HepG2 (cell line): ENCODE measurements at regions not wholly inside any gene's neighbourhood (a gene's known extent, or its start where the extent isn't known, plus 50 kb on each side); places are given as distances from the start of the nearest gene placed in this dataset.

Experiments used
- ATF1 ChIP-seq: IDR thresholded peaks from 2 replicates; pipeline ENCODE4 v1.6.1; 2016; ENCODE audit warnings: mild to moderate bottlenecking, control low read depth
- E2F5 ChIP-seq: sonication (generic); formaldehyde crosslinking; conservative IDR thresholded peaks from 2 replicates; pipeline ENCODE4 v1.4.0; 2020; ENCODE audit warnings: missing genetic modification reagents
- FOXC1 ChIP-seq: sonication (generic); formaldehyde crosslinking; IDR thresholded peaks from 2 replicates; pipeline ENCODE4 v1.8.0; 2022; ENCODE audit warnings: mild to moderate bottlenecking, missing genetic modification reagents, borderline replicate concordance
- GABPB1 ChIP-seq: IDR thresholded peaks from 2 replicates; pipeline ENCODE4 v1.6.1; 2016; ENCODE audit warnings: mild to moderate bottlenecking, missing genetic modification reagents, moderate library complexity, missing compliant biosample characterization
- HOXA9 ChIP-seq: sonication (generic); formaldehyde crosslinking; IDR thresholded peaks from 2 replicates; pipeline ENCODE4 v1.8.1; 2022; ENCODE audit warnings: missing genetic modification reagents, mild to moderate bottlenecking, moderate library complexity, borderline replicate concordance
- KLF16 ChIP-seq, 2 experiments: sonication (generic) in 1 of 2; formaldehyde crosslinking in 1 of 2; IDR thresholded peaks; 2 replicates each; pipeline versions ENCODE4 v1.6.1 to v1.8.0; 2016 to 2023; ENCODE audit warnings: missing genetic modification reagents in 2 of 2, missing compliant biosample characterization in 1 of 2
- NAIF1 ChIP-seq: sonication (generic); formaldehyde crosslinking; IDR thresholded peaks from 2 replicates; pipeline ENCODE4 v1.5.0; 2020; ENCODE audit warnings: mild to moderate bottlenecking, missing genetic modification reagents, borderline replicate concordance
- NFIB ChIP-seq: sonication (generic); formaldehyde crosslinking; IDR thresholded peaks from 2 replicates; pipeline ENCODE4 v1.9.0; 2021; ENCODE audit warnings: missing genetic modification reagents, mild to moderate bottlenecking, borderline replicate concordance
- PRDM10 ChIP-seq: sonication (generic); formaldehyde crosslinking; IDR thresholded peaks from 2 replicates; pipeline ENCODE4 v1.4.0; 2020; ENCODE audit warnings: low read depth, missing genetic modification reagents
- RFX5 ChIP-seq: IDR thresholded peaks from 2 replicates; pipeline ENCODE4 v1.6.1; 2011; ENCODE audit warnings: low read depth, low read length, improper control_type of control experiment
- SMAD9 ChIP-seq: sonication (generic); formaldehyde crosslinking; IDR thresholded peaks from 2 replicates; pipeline ENCODE4 v1.5.1; 2020; ENCODE audit warnings: mild to moderate bottlenecking, missing genetic modification reagents
- TEAD2 ChIP-seq: sonication (generic); formaldehyde crosslinking; IDR thresholded peaks from 2 replicates; pipeline ENCODE4 v1.9.0; 2021; ENCODE audit warnings: missing genetic modification reagents
- TSC22D2 ChIP-seq: sonication (generic); formaldehyde crosslinking; IDR thresholded peaks from 2 replicates; pipeline ENCODE4 v1.5.1; 2020; ENCODE audit warnings: missing genetic modification reagents, mild to moderate bottlenecking, borderline replicate concordance
- ZMYM2 ChIP-seq: sonication (generic); formaldehyde crosslinking; IDR thresholded peaks from 2 replicates; pipeline ENCODE4 v1.8.0; 2022; ENCODE audit warnings: mild to moderate bottlenecking, missing genetic modification reagents
- ZMYM3 ChIP-seq: sonication (generic); formaldehyde crosslinking; IDR thresholded peaks from 2 replicates; pipeline ENCODE4 v1.5.1; 2020; ENCODE audit warnings: mild to moderate bottlenecking, missing genetic modification reagents
- ZMYM4 ChIP-seq: sonication (generic); formaldehyde crosslinking; IDR thresholded peaks from 2 replicates; pipeline ENCODE4 v1.8.1; 2023; ENCODE audit warnings: mild to moderate bottlenecking, missing genetic modification reagents
- ZNF17 ChIP-seq: sonication (generic); formaldehyde crosslinking; IDR thresholded peaks from 2 replicates; pipeline ENCODE4 v1.5.0; 2020; ENCODE audit warnings: mild to moderate bottlenecking, missing genetic modification reagents
- ZNF232 ChIP-seq: sonication (generic); formaldehyde crosslinking; IDR thresholded peaks from 2 replicates; pipeline ENCODE4 v1.4.0; 2020; ENCODE audit warnings: missing genetic modification reagents, borderline replicate concordance
- ZNF280B ChIP-seq: sonication (generic); formaldehyde crosslinking; IDR thresholded peaks from 2 replicates; pipeline ENCODE4 v1.5.0; 2020; ENCODE audit warnings: missing genetic modification reagents, mild to moderate bottlenecking, borderline replicate concordance
- ZNF331 ChIP-seq: sonication (generic); formaldehyde crosslinking; IDR thresholded peaks from 2 replicates; pipeline ENCODE4 v1.4.0; 2020; ENCODE audit warnings: missing genetic modification reagents
- ZNF597 ChIP-seq: sonication (generic); formaldehyde crosslinking; IDR thresholded peaks from 2 replicates; pipeline ENCODE4 v1.5.0; 2020; ENCODE audit warnings: missing genetic modification reagents
- TF ChIP-seq, protein P1 (sequence below): conservative IDR thresholded peaks from 2 replicates; pipeline ENCODE4 v1.6.1; 2018; ENCODE audit warnings: missing genetic modification reagents

DNA sequence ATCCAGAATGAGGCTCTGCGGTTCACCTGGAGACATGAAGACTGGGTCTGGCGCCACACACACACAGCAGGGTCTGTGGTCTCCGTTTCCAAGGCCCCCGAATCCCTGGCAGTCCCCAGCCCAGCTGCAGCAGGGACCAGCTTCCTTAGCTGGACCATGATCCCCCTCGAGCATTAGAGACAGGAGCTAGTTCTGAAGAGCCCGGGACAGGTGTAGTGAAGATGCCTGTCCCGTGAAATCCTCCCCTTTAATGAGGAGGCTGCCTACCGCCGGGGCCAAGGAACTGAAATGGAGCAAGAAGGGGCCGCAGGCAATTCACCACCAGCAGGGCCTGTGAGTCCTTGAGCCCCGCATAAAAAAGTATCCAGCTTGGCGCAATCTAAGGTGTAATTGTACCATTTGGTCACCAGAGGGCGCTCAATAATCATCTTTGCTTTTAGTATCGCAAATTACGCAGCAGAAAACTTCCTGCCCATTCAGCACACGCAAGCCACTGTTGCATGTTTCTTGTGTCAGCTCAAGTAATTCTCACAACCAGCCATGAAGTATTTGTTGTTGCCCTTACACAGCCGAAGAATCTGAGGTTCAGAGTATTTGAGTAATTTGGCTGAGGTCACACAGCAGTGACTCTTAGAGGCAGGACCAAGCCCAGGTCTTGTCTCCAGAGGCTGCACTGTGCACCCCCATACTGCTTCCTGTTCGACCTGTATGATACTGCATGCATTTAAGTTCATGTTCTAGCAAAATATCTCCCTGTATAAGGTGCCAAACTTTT, 54.3 kb upstream of the PPP2R5C start (continued):
- TF ChIP-seq GABPB1 (CRISPR knock-in tag) = peak; percentile 13; the same call in 1 of the 2 replicates
- peak; percentile 42; the same call in 1 of the 2 replicates for TF ChIP-seq ZNF232 (CRISPR knock-in tag)
- peak; percentile 97 for TF ChIP-seq NAIF1 (CRISPR knock-in tag)
- TF ChIP-seq SMAD9 (CRISPR knock-in tag) = no peak
- no peak for TF ChIP-seq KLF16 (CRISPR knock-in tag; IDR thresholded peaks at IDR 0.05)
- TF ChIP-seq ZNF17 (CRISPR knock-in tag) = no peak
- no peak for TF ChIP-seq TEAD2 (CRISPR knock-in tag)
- no peak for TF ChIP-seq ZNF597 (CRISPR knock-in tag)
- no peak for TF ChIP-seq ZMYM4 (CRISPR knock-in tag)
- no peak for TF ChIP-seq HOXA9 (CRISPR knock-in tag)
- TF ChIP-seq ZNF280B = no peak
- TF ChIP-seq TSC22D2 (CRISPR knock-in tag) = no peak
- 0 out of 2 replicates have a peak, but pooled peaks have one; percentile 14 for TF ChIP-seq E2F5
- no peak for TF ChIP-seq ZMYM2 (CRISPR knock-in tag)
- no peak for TF ChIP-seq PRDM10
- peak; percentile 95 for TF ChIP-seq ZMYM3
- no peak for TF ChIP-seq ATF1 (CRISPR knock-in tag)
- no peak for TF ChIP-seq NFIB (CRISPR knock-in tag)
- TF ChIP-seq, protein P1, sequence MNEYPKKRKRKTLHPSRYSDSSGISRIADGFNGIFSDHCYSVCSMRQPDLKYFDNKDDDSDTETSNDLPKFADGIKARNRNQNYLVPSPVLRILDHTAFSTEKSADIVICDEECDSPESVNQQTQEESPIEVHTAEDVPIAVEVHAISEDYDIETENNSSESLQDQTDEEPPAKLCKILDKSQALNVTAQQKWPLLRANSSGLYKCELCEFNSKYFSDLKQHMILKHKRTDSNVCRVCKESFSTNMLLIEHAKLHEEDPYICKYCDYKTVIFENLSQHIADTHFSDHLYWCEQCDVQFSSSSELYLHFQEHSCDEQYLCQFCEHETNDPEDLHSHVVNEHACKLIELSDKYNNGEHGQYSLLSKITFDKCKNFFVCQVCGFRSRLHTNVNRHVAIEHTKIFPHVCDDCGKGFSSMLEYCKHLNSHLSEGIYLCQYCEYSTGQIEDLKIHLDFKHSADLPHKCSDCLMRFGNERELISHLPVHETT (CRISPR knock-in tag) = no peak
- TF ChIP-seq RFX5 = no peak
- no peak for TF ChIP-seq FOXC1 (CRISPR knock-in tag)
- no peak for TF ChIP-seq ZNF331
